Esophagus squamous epithelium (tissue), 5 donors: ENCODE measurements at regions not wholly inside any gene's neighbourhood (a gene's known extent, or its start where the extent isn't known, plus 50 kb on each side); places are given as distances from the start of the nearest gene placed in this dataset.

Experiments used
- DNase-seq: peaks from one replicate; lab custom pipeline; 2025; lab: John Stamatoyannopoulos, UW
- H3K27ac ChIP-seq, 4 donors: fragments of 200-600 bp; sonication (generic); one replicate each; pipeline ENCODE4 v1.5.1; 2016 to 2019; ENCODE audit warnings: mild to moderate bottlenecking in 1 of 4
- H3K27me3 ChIP-seq, 4 donors: fragments of 200-600 bp; sonication (generic); 1 replicate in 3 of 4; 2 replicates in 1 of 4; pipeline versions ENCODE4 v1.5.1 to v1.6.0; 2017 to 2021; ENCODE audit warnings: antibody characterized with exemption in 1 of 4
- H3K36me3 ChIP-seq, 3 donors: fragments of 200-600 bp; sonication (generic); one replicate each; pipeline ENCODE4 v1.5.1; 2016 to 2019
- H3K4me1 ChIP-seq, 3 donors: fragments of 200-600 bp; sonication (generic); one replicate each; pipeline ENCODE4 v1.5.1; 2017 to 2019
- H3K4me3 ChIP-seq, 4 donors: fragments of 200-600 bp; sonication (generic); 1 replicate in 3 of 4; 2 replicates in 1 of 4; pipeline ENCODE4 v1.5.1; 2016 to 2019; ENCODE audit warnings: mild to moderate bottlenecking in 2 of 4, moderate library complexity in 1 of 4
- H3K9me3 ChIP-seq, 3 donors: fragments of 200-600 bp; sonication (generic); one replicate each; pipeline ENCODE4 v1.5.1; 2016 to 2019
- POLR2A ChIP-seq, 4 donors: fragments of 450-650 bp; IDR thresholded peaks; one replicate each; pipeline ENCODE4 v1.6.1; 2017; ENCODE audit warnings: antibody characterized with exemption in 4 of 4, mild to moderate bottlenecking in 4 of 4, moderate library complexity in 3 of 4
- WGBS, 2 donors: methylation state at CpG; one replicate each; pipeline ENCODE4 v1.1.5; 2018; 5-methylcytosine and 5-hydroxymethylcytosine counted together
- intact Hi-C: fragments of 100-400 bp; cut with DNase I; formaldehyde crosslinking; loops from one replicate; pipeline ENCODE4 v1.15.0; 2022
- TF ChIP-seq, protein P1 (sequence below), 6 experiments: fragments of 450-650 bp in 4 of 6; fragments of 200-600 bp in 2 of 6; sonication (generic) in 2 of 6; IDR thresholded peaks; one replicate each; pipeline ENCODE4 v1.5.1; 2016 to 2019; ENCODE audit warnings: antibody characterized with exemption in 6 of 6, mild to moderate bottlenecking in 4 of 6, moderate library complexity in 4 of 6
- donor health status: DM: yes; HTN: yes; CAD: no.

DNA sequence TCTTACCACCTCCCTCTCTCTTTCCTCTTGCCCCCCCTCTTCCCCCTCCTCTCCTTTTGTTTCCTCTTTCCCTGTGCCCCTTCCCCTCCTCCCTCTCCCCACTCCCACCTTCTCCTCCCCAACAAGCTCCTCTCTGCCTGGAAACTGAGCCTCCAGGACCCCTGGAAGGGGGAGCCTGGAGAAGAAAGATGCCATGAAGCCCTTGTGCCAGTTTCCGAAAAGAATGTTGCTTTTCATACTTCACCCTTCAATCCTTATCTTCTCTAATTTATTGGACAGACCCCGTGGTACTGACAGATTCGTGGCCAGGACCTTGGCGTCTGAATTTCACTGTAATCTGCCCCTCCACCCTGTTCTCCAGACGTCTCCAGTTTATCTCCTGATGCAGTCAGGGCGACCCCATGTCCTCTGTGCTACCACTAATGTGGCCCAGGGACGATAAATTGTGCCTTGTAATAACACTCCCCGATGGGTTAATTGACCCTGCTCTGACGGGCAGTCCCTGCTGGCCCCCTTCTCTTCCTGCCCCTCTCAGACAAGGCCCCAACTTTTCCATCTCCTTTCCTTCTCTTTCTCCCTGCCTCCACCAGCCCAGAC lies 138.4 kb upstream of the GSE1 start:
- intact Hi-C loops, result no loop called here
- no peak overlapping the region for H3K27ac ChIP-seq
- peaks cover 3 to 40% (median 11%) of the 10 kb centered on the region in 3 donors for H3K4me1 ChIP-seq
- no peaks in the 10 kb centered on the region for H3K9me3 ChIP-seq
- no peaks in the 10 kb centered on the region for H3K36me3 ChIP-seq
- DNase-seq, result no peak
- WGBS, 2 donors, result 19 to 37% methylated on average over 9 of the region's 9 CpGs
- TF ChIP-seq, protein P1, sequence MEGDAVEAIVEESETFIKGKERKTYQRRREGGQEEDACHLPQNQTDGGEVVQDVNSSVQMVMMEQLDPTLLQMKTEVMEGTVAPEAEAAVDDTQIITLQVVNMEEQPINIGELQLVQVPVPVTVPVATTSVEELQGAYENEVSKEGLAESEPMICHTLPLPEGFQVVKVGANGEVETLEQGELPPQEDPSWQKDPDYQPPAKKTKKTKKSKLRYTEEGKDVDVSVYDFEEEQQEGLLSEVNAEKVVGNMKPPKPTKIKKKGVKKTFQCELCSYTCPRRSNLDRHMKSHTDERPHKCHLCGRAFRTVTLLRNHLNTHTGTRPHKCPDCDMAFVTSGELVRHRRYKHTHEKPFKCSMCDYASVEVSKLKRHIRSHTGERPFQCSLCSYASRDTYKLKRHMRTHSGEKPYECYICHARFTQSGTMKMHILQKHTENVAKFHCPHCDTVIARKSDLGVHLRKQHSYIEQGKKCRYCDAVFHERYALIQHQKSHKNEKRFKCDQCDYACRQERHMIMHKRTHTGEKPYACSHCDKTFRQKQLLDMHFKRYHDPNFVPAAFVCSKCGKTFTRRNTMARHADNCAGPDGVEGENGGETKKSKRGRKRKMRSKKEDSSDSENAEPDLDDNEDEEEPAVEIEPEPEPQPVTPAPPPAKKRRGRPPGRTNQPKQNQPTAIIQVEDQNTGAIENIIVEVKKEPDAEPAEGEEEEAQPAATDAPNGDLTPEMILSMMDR (IDR thresholded peaks at IDR 0.05), result no peak
- TF ChIP-seq POLR2A (IDR thresholded peaks at IDR 0.05), result no peak
- no peaks in the 10 kb centered on the region for H3K27me3 ChIP-seq
- H3K4me3 ChIP-seq, result no peak overlapping the region

DNA sequence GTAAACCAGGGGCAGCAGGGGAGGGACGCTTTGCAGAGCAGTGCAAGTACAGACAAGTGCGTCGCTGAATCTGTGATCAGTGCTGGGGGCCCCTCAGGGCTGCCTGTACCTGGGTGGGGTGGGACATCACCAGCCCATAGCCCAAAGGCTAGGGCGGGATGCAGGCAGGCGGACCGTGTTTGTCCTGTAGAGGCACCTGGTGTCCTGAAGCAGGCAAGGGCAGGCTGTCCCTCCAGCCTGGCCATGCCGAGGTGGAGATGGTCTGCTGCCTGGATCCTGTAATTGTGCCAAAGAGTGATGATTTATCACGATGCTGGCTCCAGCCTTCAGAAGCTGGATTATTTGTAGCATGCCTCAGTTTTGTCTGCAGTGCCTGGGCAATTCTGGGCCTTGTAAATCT lies 137.9 kb upstream of the GSE1 start:
- peaks cover 3 to 40% (median 11%) of the 10 kb centered on the region in 3 donors for H3K4me1 ChIP-seq
- 0 to 16% methylated on average over 2 to 4 of the region's 8 CpGs for WGBS, 2 donors
- no peaks in the 10 kb centered on the region for H3K27me3 ChIP-seq
- no peak for DNase-seq
- H3K27ac ChIP-seq, result no peak overlapping the region
- no peak overlapping the region for H3K4me3 ChIP-seq
- H3K9me3 ChIP-seq, result no peaks in the 10 kb centered on the region
- no peaks in the 10 kb centered on the region for H3K36me3 ChIP-seq
- no peak for TF ChIP-seq POLR2A (IDR thresholded peaks at IDR 0.05)
- TF ChIP-seq, protein P1 (IDR thresholded peaks at IDR 0.05), result no peak
- intact Hi-C loops, result no loop called here

DNA sequence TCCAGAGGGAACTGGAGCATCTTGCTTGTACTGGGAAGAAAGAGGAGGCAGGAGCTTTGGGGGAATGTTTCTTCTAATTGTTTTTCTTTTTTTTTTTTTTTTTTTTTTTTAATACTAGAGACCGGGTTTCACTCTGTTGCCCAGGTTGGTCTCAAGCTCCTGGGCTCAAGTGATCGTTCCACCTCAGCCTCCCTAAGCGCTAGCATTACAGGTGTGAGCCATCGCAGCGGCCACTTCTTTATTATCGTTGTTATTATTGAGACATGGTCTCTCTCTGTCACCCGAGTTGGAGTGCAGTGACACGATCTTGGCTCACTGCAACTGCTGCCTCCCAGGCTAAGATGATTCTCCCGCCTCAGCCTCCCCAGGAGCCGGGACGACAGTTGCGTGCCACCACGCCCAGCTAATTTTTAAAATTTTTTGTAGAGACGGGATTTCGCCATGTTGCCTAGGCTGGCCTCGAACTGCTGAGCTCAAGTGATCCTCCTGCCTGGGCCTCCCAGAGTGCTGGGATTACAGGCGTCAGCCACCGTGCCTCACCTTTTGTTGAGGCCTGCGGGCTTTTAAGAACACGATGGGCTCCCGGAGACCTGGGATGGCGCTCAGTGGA lies 137.3 kb upstream of the GSE1 start:
- Histone ChIP-seq H3K4me3 (no peak overlapping the region), H3K27ac (no peak overlapping the region), H3K9me3 (no peaks in the 10 kb centered on the region), H3K4me1 (peaks cover 3 to 40% (median 11%) of the 10 kb centered on the region in 3 donors), H3K36me3 (no peaks in the 10 kb centered on the region), H3K27me3 (no peaks in the 10 kb centered on the region)
- WGBS, 2 donors, result 47 to 75% methylated on average over 16 of the region's 22 CpGs
- intact Hi-C loops, result no loop called here
- no peak for DNase-seq
- TF ChIP-seq POLR2A (IDR thresholded peaks at IDR 0.05), result no peak
- TF ChIP-seq, protein P1 (IDR thresholded peaks at IDR 0.05), result no peak

DNA sequence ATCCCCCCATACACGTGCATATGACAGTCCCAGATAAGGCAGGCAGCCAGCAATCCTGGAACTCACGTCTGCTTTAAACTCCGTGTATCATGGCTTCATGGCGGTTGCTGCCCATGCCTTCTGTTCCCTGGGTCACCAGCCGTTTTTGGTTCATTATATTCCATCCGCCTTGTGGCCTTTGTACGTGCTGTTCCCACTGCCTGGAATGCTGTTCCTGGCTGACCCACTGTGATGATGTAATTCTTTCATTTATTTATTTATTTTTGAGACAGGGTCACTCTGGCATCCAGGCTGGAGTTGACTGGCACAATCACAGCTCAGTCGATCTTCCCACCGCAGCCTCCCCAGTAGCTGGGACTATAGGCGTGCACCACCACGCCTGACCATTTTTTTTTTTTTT lies 136.7 kb upstream of the GSE1 start:
- WGBS, 2 donors, result 85 to 89% methylated on average over 11 of the region's 11 CpGs
- Histone ChIP-seq H3K4me3 (no peak overlapping the region), H3K9me3 (no peaks in the 10 kb centered on the region), H3K36me3 (no peaks in the 10 kb centered on the region), H3K27ac (no peak overlapping the region), H3K27me3 (no peaks in the 10 kb centered on the region), H3K4me1 (peaks cover 3 to 40% (median 11%) of the 10 kb centered on the region in 3 donors)
- intact Hi-C loops, result no loop called here
- no peak for DNase-seq
- TF ChIP-seq, protein P1 (IDR thresholded peaks at IDR 0.05), result no peak
- TF ChIP-seq POLR2A (IDR thresholded peaks at IDR 0.05), result no peak

DNA sequence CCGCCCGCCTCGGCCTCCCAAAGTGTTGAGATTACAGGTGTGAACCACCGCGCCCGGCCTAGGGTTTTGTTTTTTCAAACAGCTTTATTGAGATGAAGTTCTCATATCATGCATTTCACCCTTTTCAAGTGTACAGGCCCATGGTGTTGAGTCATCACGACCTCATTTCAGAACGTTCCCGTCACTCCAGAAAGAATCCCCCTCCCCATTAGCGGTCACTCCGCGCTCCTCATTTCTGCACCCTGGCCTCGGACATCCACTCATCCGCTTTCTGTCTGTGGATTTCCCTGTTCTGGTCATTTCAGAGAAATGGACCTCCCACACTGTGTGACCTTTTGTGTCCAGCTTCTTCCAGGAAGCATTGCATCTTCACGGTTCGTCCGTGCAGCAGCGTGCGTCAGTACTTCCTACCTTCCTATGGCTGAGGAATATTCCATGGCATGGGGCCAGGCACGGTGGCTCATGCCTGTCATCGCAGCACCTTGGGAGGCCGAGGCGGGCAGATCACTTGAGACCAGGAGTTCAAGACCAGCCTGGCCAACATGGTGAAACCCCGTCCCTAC lies 135.2 kb upstream of the GSE1 start:
- no peak for DNase-seq
- Histone ChIP-seq H3K4me1 (peaks cover 3 to 27% (median 11%) of the 10 kb centered on the region in 3 donors), H3K9me3 (no peaks in the 10 kb centered on the region), H3K27ac (no peak overlapping the region), H3K27me3 (no peaks in the 10 kb centered on the region), H3K36me3 (no peaks in the 10 kb centered on the region), H3K4me3 (no peak overlapping the region)
- no peak for TF ChIP-seq POLR2A (IDR thresholded peaks at IDR 0.05)
- TF ChIP-seq, protein P1 (IDR thresholded peaks at IDR 0.05), result no peak
- intact Hi-C loops, result no loop called here
- WGBS, 2 donors, result 81 to 89% methylated on average over 20 of the region's 24 CpGs
